ENCODE measurements at regions not wholly inside any gene's neighbourhood (a gene's known extent, or its start where the extent isn't known, plus 50 kb on each side); places are given as distances from the start of the nearest gene placed in this dataset.

GRCh38 chr2:4427083-4427482, 723.7 kb downstream of the DCDC2C start:
- H3K4me1 ChIP-seq (ENCODE audit: control insufficient read depth, insufficient read depth, low read length): no peaks in the 10 kb centered on the region
- no peaks in the 10 kb centered on the region for H3K27me3 ChIP-seq (ENCODE audit: control insufficient read depth, insufficient read depth, low read length)
- H3K9me3 ChIP-seq (ENCODE audit: control insufficient read depth, insufficient read depth, low read length): no peaks in the 10 kb centered on the region
- DNase-seq (ENCODE audit: low read depth in 4 of 6, low spot score in 6 of 6): peak in 1 of 6 donors; percentile 50
- no peaks in the 10 kb centered on the region for H3K36me3 ChIP-seq (ENCODE audit: control insufficient read depth, insufficient read depth, low read length)
- WGBS (ENCODE audit: insufficient coverage): 26% methylated on average over 4 of the region's 5 CpGs
- no peak overlapping the region for H3K27ac ChIP-seq (ENCODE audit: low read depth, low read length)
- no peak overlapping the region for H3K4me3 ChIP-seq (ENCODE audit: low read depth, low read length)

GRCh38 chr2:4445821-4446220, 742.4 kb downstream of the DCDC2C start:
- Histone ChIP-seq H3K4me1 (ENCODE audit: control insufficient read depth, insufficient read depth, low read length) (no peaks in the 10 kb centered on the region), H3K9me3 (ENCODE audit: control insufficient read depth, insufficient read depth, low read length) (no peaks in the 10 kb centered on the region), H3K27me3 (ENCODE audit: control insufficient read depth, insufficient read depth, low read length) (no peaks in the 10 kb centered on the region), H3K4me3 (ENCODE audit: low read depth, low read length) (no peak overlapping the region), H3K27ac (ENCODE audit: low read depth, low read length) (no peak overlapping the region), H3K36me3 (ENCODE audit: control insufficient read depth, insufficient read depth, low read length) (no peaks in the 10 kb centered on the region)
- DNase-seq (ENCODE audit: low read depth in 4 of 6, low spot score in 6 of 6): no peak
- WGBS (ENCODE audit: insufficient coverage): 83% methylated on average over 2 of the region's 8 CpGs

- 90% methylated on average over 2 of the region's 6 CpGs for WGBS (ENCODE audit: insufficient coverage)
- no peak overlapping the region for H3K27ac ChIP-seq (ENCODE audit: low read depth, low read length)
- no peaks in the 10 kb centered on the region for H3K36me3 ChIP-seq (ENCODE audit: control insufficient read depth, insufficient read depth, low read length)
- DNase-seq (ENCODE audit: low read depth in 4 of 6, low spot score in 6 of 6): no peak
- no peak overlapping the region for H3K4me3 ChIP-seq (ENCODE audit: low read depth, low read length)
- no peaks in the 10 kb centered on the region for H3K9me3 ChIP-seq (ENCODE audit: control insufficient read depth, insufficient read depth, low read length)
- no peaks in the 10 kb centered on the region for H3K4me1 ChIP-seq (ENCODE audit: control insufficient read depth, insufficient read depth, low read length)
- no peaks in the 10 kb centered on the region for H3K27me3 ChIP-seq (ENCODE audit: control insufficient read depth, insufficient read depth, low read length)
Observed at GRCh38 chr2:4454907-4455306, 751.5 kb downstream of the DCDC2C start.

GRCh38 chr2:4455486-4456155, 752.2 kb downstream of the DCDC2C start:
- WGBS (ENCODE audit: insufficient coverage): 100% methylated on average over 2 of the region's 3 CpGs
- H3K27ac ChIP-seq (ENCODE audit: low read depth, low read length): no peak overlapping the region

GRCh38 chr2:4464634-4465266, 761.4 kb downstream of the DCDC2C start:
- WGBS (ENCODE audit: insufficient coverage): 91% methylated on average over 8 of the region's 12 CpGs
- H3K4me3 ChIP-seq (ENCODE audit: low read depth, low read length): no peak overlapping the region
- no peaks in the 10 kb centered on the region for H3K27me3 ChIP-seq (ENCODE audit: control insufficient read depth, insufficient read depth, low read length)
- DNase-seq (ENCODE audit: low read depth in 4 of 6, low spot score in 6 of 6): no peak
- H3K27ac ChIP-seq (ENCODE audit: low read depth, low read length): no peak overlapping the region
- H3K36me3 ChIP-seq (ENCODE audit: control insufficient read depth, insufficient read depth, low read length): no peaks in the 10 kb centered on the region
- H3K4me1 ChIP-seq (ENCODE audit: control insufficient read depth, insufficient read depth, low read length): no peaks in the 10 kb centered on the region
- no peaks in the 10 kb centered on the region for H3K9me3 ChIP-seq (ENCODE audit: control insufficient read depth, insufficient read depth, low read length)

More at GRCh38 chr2:4455486-4456155, 752.2 kb downstream of the DCDC2C start:
- Histone ChIP-seq H3K4me1 (ENCODE audit: control insufficient read depth, insufficient read depth, low read length) (no peaks in the 10 kb centered on the region), H3K4me3 (ENCODE audit: low read depth, low read length) (no peak overlapping the region), H3K36me3 (ENCODE audit: control insufficient read depth, insufficient read depth, low read length) (no peaks in the 10 kb centered on the region), H3K9me3 (ENCODE audit: control insufficient read depth, insufficient read depth, low read length) (no peaks in the 10 kb centered on the region), H3K27me3 (ENCODE audit: control insufficient read depth, insufficient read depth, low read length) (no peaks in the 10 kb centered on the region)
- DNase-seq (ENCODE audit: low read depth in 4 of 6, low spot score in 6 of 6): no peak

- peak in 2 of 6 donors; percentile 30 to 51 for DNase-seq (ENCODE audit: low read depth in 4 of 6, low spot score in 6 of 6)
- Histone ChIP-seq H3K36me3 (ENCODE audit: control insufficient read depth, insufficient read depth, low read length) (no peaks in the 10 kb centered on the region), H3K27me3 (ENCODE audit: control insufficient read depth, insufficient read depth, low read length) (no peaks in the 10 kb centered on the region), H3K4me3 (ENCODE audit: low read depth, low read length) (no peak overlapping the region), H3K4me1 (ENCODE audit: control insufficient read depth, insufficient read depth, low read length) (no peaks in the 10 kb centered on the region), H3K9me3 (ENCODE audit: control insufficient read depth, insufficient read depth, low read length) (no peaks in the 10 kb centered on the region), H3K27ac (ENCODE audit: low read depth, low read length) (no peak overlapping the region)
- WGBS (ENCODE audit: insufficient coverage): 52% methylated on average over 2 of the region's 3 CpGs
Observed at GRCh38 chr2:4465671-4466070, 762.3 kb downstream of the DCDC2C start.

GRCh38 chr2:4475618-4476017, 772.2 kb downstream of the DCDC2C start:
- DNase-seq (ENCODE audit: low read depth in 4 of 6, low spot score in 6 of 6): no peak
- H3K27ac ChIP-seq (ENCODE audit: low read depth, low read length): no peak overlapping the region
- no peaks in the 10 kb centered on the region for H3K9me3 ChIP-seq (ENCODE audit: control insufficient read depth, insufficient read depth, low read length)
- no peaks in the 10 kb centered on the region for H3K36me3 ChIP-seq (ENCODE audit: control insufficient read depth, insufficient read depth, low read length)
- H3K4me3 ChIP-seq (ENCODE audit: low read depth, low read length): no peak overlapping the region
- no peaks in the 10 kb centered on the region for H3K4me1 ChIP-seq (ENCODE audit: control insufficient read depth, insufficient read depth, low read length)
- no peaks in the 10 kb centered on the region for H3K27me3 ChIP-seq (ENCODE audit: control insufficient read depth, insufficient read depth, low read length)

- no peaks in the 10 kb centered on the region for H3K27me3 ChIP-seq (ENCODE audit: control insufficient read depth, insufficient read depth, low read length)
- no peak overlapping the region for H3K27ac ChIP-seq (ENCODE audit: low read depth, low read length)
- DNase-seq (ENCODE audit: low read depth in 4 of 6, low spot score in 6 of 6): no peak
- no peak overlapping the region for H3K4me3 ChIP-seq (ENCODE audit: low read depth, low read length)
- 88% methylated on average over 2 of the region's 3 CpGs for WGBS (ENCODE audit: insufficient coverage)
- H3K36me3 ChIP-seq (ENCODE audit: control insufficient read depth, insufficient read depth, low read length): no peaks in the 10 kb centered on the region
- no peaks in the 10 kb centered on the region for H3K9me3 ChIP-seq (ENCODE audit: control insufficient read depth, insufficient read depth, low read length)
- no peaks in the 10 kb centered on the region for H3K4me1 ChIP-seq (ENCODE audit: control insufficient read depth, insufficient read depth, low read length)
Observed at GRCh38 chr2:4483050-4483449, 779.7 kb downstream of the DCDC2C start.

GRCh38 chr2:4486971-4487370, 783.6 kb downstream of the DCDC2C start:
- Histone ChIP-seq H3K4me3 (ENCODE audit: low read depth, low read length) (no peak overlapping the region), H3K4me1 (ENCODE audit: control insufficient read depth, insufficient read depth, low read length) (no peaks in the 10 kb centered on the region), H3K27ac (ENCODE audit: low read depth, low read length) (no peak overlapping the region), H3K27me3 (ENCODE audit: control insufficient read depth, insufficient read depth, low read length) (no peaks in the 10 kb centered on the region), H3K9me3 (ENCODE audit: control insufficient read depth, insufficient read depth, low read length) (no peaks in the 10 kb centered on the region), H3K36me3 (ENCODE audit: control insufficient read depth, insufficient read depth, low read length) (no peaks in the 10 kb centered on the region)
- DNase-seq (ENCODE audit: low read depth in 4 of 6, low spot score in 6 of 6): no peak
- WGBS (ENCODE audit: insufficient coverage): 60% methylated on average over 1 of the region's 2 CpGs

- Histone ChIP-seq H3K27ac (ENCODE audit: low read depth, low read length) (no peak overlapping the region), H3K27me3 (ENCODE audit: control insufficient read depth, insufficient read depth, low read length) (no peaks in the 10 kb centered on the region), H3K36me3 (ENCODE audit: control insufficient read depth, insufficient read depth, low read length) (no peaks in the 10 kb centered on the region), H3K9me3 (ENCODE audit: control insufficient read depth, insufficient read depth, low read length) (no peaks in the 10 kb centered on the region), H3K4me3 (ENCODE audit: low read depth, low read length) (no peak overlapping the region), H3K4me1 (ENCODE audit: control insufficient read depth, insufficient read depth, low read length) (no peaks in the 10 kb centered on the region)
- DNase-seq (ENCODE audit: low read depth in 4 of 6, low spot score in 6 of 6): peak in 1 of 6 donors; percentile 52
- 94% methylated on average over 3 of the region's 5 CpGs for WGBS (ENCODE audit: insufficient coverage)
Observed at GRCh38 chr2:4499316-4500030, 796.1 kb downstream of the DCDC2C start.
